GM23338 (cell line): ENCODE measurements at regions not wholly inside any gene's neighbourhood (a gene's known extent, or its start where the extent isn't known, plus 50 kb on each side); places are given as distances from the start of the nearest gene placed in this dataset.

Experiments
- ATAC-seq: fragments of 200-7000 bp; cut with Tn5 transposase; 3 replicates; pipeline ENCODE4 v1.9.1; 2020
- DNase-seq: peaks from one replicate; pipeline ENCODE4 v3.0.0-alpha.2; 2015; ENCODE audit warnings: low spot score
- H2AFZ ChIP-seq: fragments of 200-600 bp; sonication (generic); 2 replicates; pipeline ENCODE4 v1.8.0; 2016; ENCODE audit warnings: antibody characterized with exemption, mild to moderate bottlenecking, moderate library complexity
- H3F3A ChIP-seq: fragments of 200-600 bp; sonication (generic); replicated peaks from 2 replicates; pipeline ENCODE4 v1.8.0; 2017; ENCODE audit warnings: antibody characterized with exemption, mixed run types, low read depth
- H3K27ac ChIP-seq: fragments of 200-600 bp; sonication (generic); 2 replicates; pipeline ENCODE4 v1.6.1; 2016; ENCODE audit warnings: low read depth
- H3K27me3 ChIP-seq: fragments of 200-600 bp; sonication (generic); 2 replicates; pipeline ENCODE4 v1.8.0; 2016; ENCODE audit warnings: mild to moderate bottlenecking, mixed run types, moderate library complexity; ENCODE audit not compliant: insufficient read depth
- H3K36me3 ChIP-seq: fragments of 200-600 bp; sonication (generic); 2 replicates; pipeline ENCODE4 v1.8.0; 2016; ENCODE audit warnings: mild to moderate bottlenecking; ENCODE audit not compliant: insufficient read depth
- H3K4me1 ChIP-seq: fragments of 200-600 bp; sonication (generic); 2 replicates; pipeline ENCODE4 v1.8.0; 2016; ENCODE audit warnings: mild to moderate bottlenecking, moderate library complexity; ENCODE audit not compliant: insufficient read depth
- H3K4me2 ChIP-seq: fragments of 200-600 bp; sonication (generic); 2 replicates; pipeline ENCODE4 v1.7.1; 2017; ENCODE audit warnings: mixed run types
- H3K4me3 ChIP-seq: fragments of 200-600 bp; sonication (generic); 2 replicates; pipeline ENCODE4 v1.6.1; 2016; ENCODE audit warnings: mixed run types
- H3K79me2 ChIP-seq: fragments of 200-600 bp; sonication (generic); replicated peaks from 2 replicates; pipeline ENCODE4 v1.8.0; 2017; ENCODE audit warnings: mild to moderate bottlenecking; ENCODE audit not compliant: insufficient read depth
- H3K9me2 ChIP-seq: fragments of 200-600 bp; sonication (generic); 2 replicates; pipeline ENCODE4 v1.8.0; 2017; ENCODE audit not compliant: insufficient read depth
- H4K20me1 ChIP-seq: fragments of 200-600 bp; sonication (generic); replicated peaks from 2 replicates; pipeline ENCODE4 v1.8.0; 2017; ENCODE audit warnings: mild to moderate bottlenecking; ENCODE audit not compliant: insufficient read depth
- H3K27ac Mint-ChIP-seq: 2 replicates; pipeline ENCODE4 v1.8.0; 2020; ENCODE audit warnings: inconsistent platforms, mild to moderate bottlenecking, moderate library complexity, mixed read lengths
- H3K27me3 Mint-ChIP-seq: 3 replicates; pipeline ENCODE4 v1.8.0; 2022; ENCODE audit warnings: low read depth, mild to moderate bottlenecking, moderate library complexity, mixed read lengths, inconsistent platforms; ENCODE audit not compliant: insufficient read depth, poor library complexity
- H3K36me3 Mint-ChIP-seq: 3 replicates; pipeline ENCODE4 v1.8.0; 2021; ENCODE audit warnings: low read depth, mild to moderate bottlenecking, inconsistent platforms, moderate library complexity, mixed read lengths
- H3K4me1 Mint-ChIP-seq: 3 replicates; pipeline ENCODE4 v1.8.0; 2020; ENCODE audit warnings: mild to moderate bottlenecking, inconsistent platforms, mixed read lengths
- H3K4me3 Mint-ChIP-seq: 3 replicates; pipeline ENCODE4 v1.8.0; 2021; ENCODE audit warnings: moderate library complexity, mild to moderate bottlenecking, inconsistent platforms, mixed read lengths
- H3K9me3 Mint-ChIP-seq: 3 replicates; pipeline ENCODE4 v1.8.0; 2020; ENCODE audit warnings: moderate library complexity, mild to moderate bottlenecking, inconsistent platforms, mixed read lengths
- ETS1 ChIP-seq: IDR thresholded peaks from 2 replicates; pipeline ENCODE4 v1.6.1; 2016; ENCODE audit warnings: antibody characterized with exemption
- EZH2 ChIP-seq: fragments of 200-600 bp; sonication (generic); IDR thresholded peaks from one replicate; pipeline ENCODE4 v1.8.0; 2017; ENCODE audit warnings: antibody characterized with exemption, mild to moderate bottlenecking, low read depth; ENCODE audit not compliant: unreplicated experiment
- EZH2phosphoT487 ChIP-seq: fragments of 200-600 bp; sonication (generic); IDR thresholded peaks from one replicate; pipeline ENCODE4 v1.8.1; 2018; ENCODE audit warnings: antibody characterized with exemption; ENCODE audit not compliant: unreplicated experiment
- JUNB ChIP-seq: IDR thresholded peaks from one replicate; pipeline ENCODE4 v1.6.1; 2016; ENCODE audit warnings: antibody characterized with exemption; ENCODE audit not compliant: unreplicated experiment
- POLR2AphosphoS5 ChIP-seq: IDR thresholded peaks from 2 replicates; pipeline ENCODE4 v1.6.1; 2016; ENCODE audit warnings: antibody characterized with exemption, low read depth
- REST ChIP-seq: IDR thresholded peaks from one replicate; pipeline ENCODE4 v1.6.1; 2018; ENCODE audit warnings: antibody characterized with exemption; ENCODE audit not compliant: unreplicated experiment
- STAT1 ChIP-seq: IDR thresholded peaks from one replicate; pipeline ENCODE4 v1.6.1; 2016; ENCODE audit warnings: antibody characterized with exemption; ENCODE audit not compliant: unreplicated experiment
- ZNF114 ChIP-seq: fragments of 250-450 bp; sonication (Bioruptor Pico); IDR thresholded peaks from 2 replicates; pipeline ENCODE4 v1.5.0; 2020; ENCODE audit warnings: mild to moderate bottlenecking, moderate library complexity
- TF ChIP-seq, protein P1 (sequence below), 2 experiments: fragments of 200-600 bp in 1 of 2; sonication (generic) in 1 of 2; conservative IDR thresholded peaks; 2 replicates each; pipeline versions ENCODE4 v1.5.1 to v1.6.1; 2016 to 2017; ENCODE audit warnings: antibody characterized with exemption in 2 of 2, low read depth in 2 of 2, mild to moderate bottlenecking in 2 of 2, moderate library complexity in 1 of 2

GRCh38 chr9:134552349-134552990 is 89.1 kb upstream of the COL5A1 start:
- Mint-ChIP-seq H3K4me3 (no peak overlapping the region), H3K27me3 (peaks cover 7% of the 10 kb centered on the region), H3K36me3 (0 out of 3 replicates have a peak, but pooled peaks cover 2% of the 10 kb centered on the region), H3K4me1 (no peaks in the 10 kb centered on the region; the same call in 2 of the 3 replicates), H3K27ac (no peak overlapping the region), H3K9me3 (peaks cover 3% of the 10 kb centered on the region; the same call in 1 of the 3 replicates)
- Histone ChIP-seq H2AFZ (no peak overlapping the region), H3K27me3 (no peaks in the 10 kb centered on the region), H3K4me2 (no peak overlapping the region), H3K4me1 (no peaks in the 10 kb centered on the region), H3K27ac (no peak overlapping the region), H3K79me2 (no peaks in the 10 kb centered on the region), H4K20me1 (no peaks in the 10 kb centered on the region), H3K36me3 (no peaks in the 10 kb centered on the region), H3K4me3 (no peak overlapping the region), H3F3A (no peaks in the 10 kb centered on the region), H3K9me2 (no peaks in the 10 kb centered on the region)
- TF ChIP-seq STAT1, result no peak
- TF ChIP-seq POLR2AphosphoS5, result no peak
- no peak for TF ChIP-seq ETS1
- TF ChIP-seq REST, result no peak
- TF ChIP-seq JUNB, result no peak
- TF ChIP-seq, protein P1, sequence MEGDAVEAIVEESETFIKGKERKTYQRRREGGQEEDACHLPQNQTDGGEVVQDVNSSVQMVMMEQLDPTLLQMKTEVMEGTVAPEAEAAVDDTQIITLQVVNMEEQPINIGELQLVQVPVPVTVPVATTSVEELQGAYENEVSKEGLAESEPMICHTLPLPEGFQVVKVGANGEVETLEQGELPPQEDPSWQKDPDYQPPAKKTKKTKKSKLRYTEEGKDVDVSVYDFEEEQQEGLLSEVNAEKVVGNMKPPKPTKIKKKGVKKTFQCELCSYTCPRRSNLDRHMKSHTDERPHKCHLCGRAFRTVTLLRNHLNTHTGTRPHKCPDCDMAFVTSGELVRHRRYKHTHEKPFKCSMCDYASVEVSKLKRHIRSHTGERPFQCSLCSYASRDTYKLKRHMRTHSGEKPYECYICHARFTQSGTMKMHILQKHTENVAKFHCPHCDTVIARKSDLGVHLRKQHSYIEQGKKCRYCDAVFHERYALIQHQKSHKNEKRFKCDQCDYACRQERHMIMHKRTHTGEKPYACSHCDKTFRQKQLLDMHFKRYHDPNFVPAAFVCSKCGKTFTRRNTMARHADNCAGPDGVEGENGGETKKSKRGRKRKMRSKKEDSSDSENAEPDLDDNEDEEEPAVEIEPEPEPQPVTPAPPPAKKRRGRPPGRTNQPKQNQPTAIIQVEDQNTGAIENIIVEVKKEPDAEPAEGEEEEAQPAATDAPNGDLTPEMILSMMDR (conservative IDR thresholded peaks at IDR 0.05; ENCODE audit: low read depth in 2 of 2), result no peak
- no peak for TF ChIP-seq ZNF114 (CRISPR knock-in tag)
- no peak for TF ChIP-seq EZH2phosphoT487
- no peak for TF ChIP-seq EZH2
- ATAC-seq (no peak), DNase-seq (no peak)
